Endodermal cell (in vitro differentiated cells): ENCODE measurements at regions not wholly inside any gene's neighbourhood (a gene's known extent, or its start where the extent isn't known, plus 50 kb on each side); places are given as distances from the start of the nearest gene placed in this dataset.

Experiments
- DNase-seq: peaks from one replicate; pipeline ENCODE4 v3.0.0-alpha.2; 2017
- H3K27ac ChIP-seq: 2 replicates; pipeline ENCODE4 v1.5.1; 2013; ENCODE audit warnings: mild to moderate bottlenecking, low read depth, low read length, moderate library complexity
- H3K27me3 ChIP-seq: 2 replicates; pipeline ENCODE4 v1.6.1; 2013; ENCODE audit warnings: mild to moderate bottlenecking, low read length, moderate library complexity; ENCODE audit not compliant: insufficient read depth, control insufficient read depth, poor library complexity, severe bottlenecking
- H3K36me3 ChIP-seq: 2 replicates; pipeline ENCODE4 v1.7.0; 2013; ENCODE audit warnings: mild to moderate bottlenecking, low read length, moderate library complexity; ENCODE audit not compliant: control insufficient read depth, insufficient read depth
- H3K4me1 ChIP-seq: one replicate; pipeline ENCODE4 v1.7.0; 2013; ENCODE audit warnings: low read length; ENCODE audit not compliant: control insufficient read depth, insufficient read depth
- H3K4me3 ChIP-seq: 2 replicates; pipeline ENCODE4 v1.5.1; 2013; ENCODE audit warnings: mild to moderate bottlenecking, low read length, moderate library complexity
- H3K9ac ChIP-seq: 2 replicates; pipeline ENCODE4 v1.6.1; 2013; ENCODE audit warnings: mild to moderate bottlenecking, low read length, moderate library complexity; ENCODE audit not compliant: poor library complexity, severe bottlenecking; ENCODE audit errors: extremely low read depth
- H3K9me3 ChIP-seq: 2 replicates; pipeline ENCODE4 v1.6.1; 2013; ENCODE audit warnings: mild to moderate bottlenecking, low read length, moderate library complexity; ENCODE audit not compliant: control insufficient read depth
- H3K27ac Mint-ChIP-seq: 2 replicates; pipeline ENCODE4 v1.8.0; 2020; ENCODE audit warnings: mixed read lengths
- H3K27me3 Mint-ChIP-seq: 2 replicates; pipeline ENCODE4 v1.8.0; 2021; ENCODE audit warnings: mild to moderate bottlenecking, mixed read lengths; ENCODE audit not compliant: insufficient read depth
- H3K36me3 Mint-ChIP-seq: 2 replicates; pipeline ENCODE4 v1.8.0; 2020; ENCODE audit warnings: low read depth, mixed read lengths
- H3K4me1 Mint-ChIP-seq: 2 replicates; pipeline ENCODE4 v1.8.0; 2020; ENCODE audit warnings: mixed read lengths
- H3K4me3 Mint-ChIP-seq: 2 replicates; pipeline ENCODE4 v1.8.0; 2020; ENCODE audit warnings: mild to moderate bottlenecking, moderate library complexity, mixed read lengths
- H3K9me3 Mint-ChIP-seq: 2 replicates; pipeline ENCODE4 v1.8.0; 2020; ENCODE audit warnings: mild to moderate bottlenecking, mixed read lengths
- WGBS, 2 experiments: methylation state at CpG; one replicate each; pipeline versions ENCODE4 v1.1.5 to v1.1.7; 2013; ENCODE audit warnings: missing lambda C conversion rate in 2 of 2, mixed read lengths in 1 of 2; ENCODE audit not compliant: insufficient coverage in 1 of 2, insufficient read length in 1 of 2; 5-methylcytosine and 5-hydroxymethylcytosine counted together
- TF ChIP-seq, protein P1 (sequence below): fragments of 200-600 bp; sonication (generic); conservative IDR thresholded peaks from 2 replicates; pipeline ENCODE4 v1.5.0; 2021; ENCODE audit warnings: antibody characterized with exemption, mild to moderate bottlenecking

DNA sequence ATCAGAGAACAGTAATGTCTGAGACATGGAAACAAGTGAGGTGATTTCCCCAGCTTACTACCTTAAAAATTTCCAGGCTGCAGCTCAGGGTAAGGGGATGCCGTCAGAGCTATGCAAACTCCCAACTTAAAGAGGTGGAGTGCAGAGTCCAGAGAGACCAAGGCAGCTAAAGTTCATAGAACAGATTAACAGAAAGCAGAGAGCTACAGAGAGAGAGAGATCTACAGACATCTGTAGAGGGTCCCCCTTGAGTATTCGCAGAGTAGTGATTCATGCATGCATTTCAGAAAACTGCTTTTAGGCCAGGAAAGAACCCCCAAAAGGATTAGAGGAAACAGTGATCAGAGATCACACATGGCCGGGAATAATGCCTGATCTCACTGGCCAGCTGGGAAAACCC lies 306.2 kb upstream of the PUM3 start:
- no peak overlapping the region for H3K27ac Mint-ChIP-seq
- no peaks in the 10 kb centered on the region for H3K27me3 Mint-ChIP-seq
- DNase-seq: no peak
- H3K9ac ChIP-seq: no peak overlapping the region
- peaks cover 10% of the 10 kb centered on the region for H3K4me1 ChIP-seq
- no peaks in the 10 kb centered on the region for H3K9me3 Mint-ChIP-seq
- H3K9me3 ChIP-seq: no peaks in the 10 kb centered on the region
- no peak overlapping the region for H3K27ac ChIP-seq
- H3K27me3 ChIP-seq: no peaks in the 10 kb centered on the region
- peaks cover 5% of the 10 kb centered on the region for H3K4me1 Mint-ChIP-seq
- no peak overlapping the region for H3K4me3 Mint-ChIP-seq
- 95 to 100% methylated on average over 2 to 3 of the region's 3 CpGs for WGBS, 2 experiments
- H3K4me3 ChIP-seq: no peak overlapping the region
- H3K36me3 Mint-ChIP-seq: no peaks in the 10 kb centered on the region
- TF ChIP-seq, protein P1, sequence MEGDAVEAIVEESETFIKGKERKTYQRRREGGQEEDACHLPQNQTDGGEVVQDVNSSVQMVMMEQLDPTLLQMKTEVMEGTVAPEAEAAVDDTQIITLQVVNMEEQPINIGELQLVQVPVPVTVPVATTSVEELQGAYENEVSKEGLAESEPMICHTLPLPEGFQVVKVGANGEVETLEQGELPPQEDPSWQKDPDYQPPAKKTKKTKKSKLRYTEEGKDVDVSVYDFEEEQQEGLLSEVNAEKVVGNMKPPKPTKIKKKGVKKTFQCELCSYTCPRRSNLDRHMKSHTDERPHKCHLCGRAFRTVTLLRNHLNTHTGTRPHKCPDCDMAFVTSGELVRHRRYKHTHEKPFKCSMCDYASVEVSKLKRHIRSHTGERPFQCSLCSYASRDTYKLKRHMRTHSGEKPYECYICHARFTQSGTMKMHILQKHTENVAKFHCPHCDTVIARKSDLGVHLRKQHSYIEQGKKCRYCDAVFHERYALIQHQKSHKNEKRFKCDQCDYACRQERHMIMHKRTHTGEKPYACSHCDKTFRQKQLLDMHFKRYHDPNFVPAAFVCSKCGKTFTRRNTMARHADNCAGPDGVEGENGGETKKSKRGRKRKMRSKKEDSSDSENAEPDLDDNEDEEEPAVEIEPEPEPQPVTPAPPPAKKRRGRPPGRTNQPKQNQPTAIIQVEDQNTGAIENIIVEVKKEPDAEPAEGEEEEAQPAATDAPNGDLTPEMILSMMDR: no peak
- no peaks in the 10 kb centered on the region for H3K36me3 ChIP-seq

DNA sequence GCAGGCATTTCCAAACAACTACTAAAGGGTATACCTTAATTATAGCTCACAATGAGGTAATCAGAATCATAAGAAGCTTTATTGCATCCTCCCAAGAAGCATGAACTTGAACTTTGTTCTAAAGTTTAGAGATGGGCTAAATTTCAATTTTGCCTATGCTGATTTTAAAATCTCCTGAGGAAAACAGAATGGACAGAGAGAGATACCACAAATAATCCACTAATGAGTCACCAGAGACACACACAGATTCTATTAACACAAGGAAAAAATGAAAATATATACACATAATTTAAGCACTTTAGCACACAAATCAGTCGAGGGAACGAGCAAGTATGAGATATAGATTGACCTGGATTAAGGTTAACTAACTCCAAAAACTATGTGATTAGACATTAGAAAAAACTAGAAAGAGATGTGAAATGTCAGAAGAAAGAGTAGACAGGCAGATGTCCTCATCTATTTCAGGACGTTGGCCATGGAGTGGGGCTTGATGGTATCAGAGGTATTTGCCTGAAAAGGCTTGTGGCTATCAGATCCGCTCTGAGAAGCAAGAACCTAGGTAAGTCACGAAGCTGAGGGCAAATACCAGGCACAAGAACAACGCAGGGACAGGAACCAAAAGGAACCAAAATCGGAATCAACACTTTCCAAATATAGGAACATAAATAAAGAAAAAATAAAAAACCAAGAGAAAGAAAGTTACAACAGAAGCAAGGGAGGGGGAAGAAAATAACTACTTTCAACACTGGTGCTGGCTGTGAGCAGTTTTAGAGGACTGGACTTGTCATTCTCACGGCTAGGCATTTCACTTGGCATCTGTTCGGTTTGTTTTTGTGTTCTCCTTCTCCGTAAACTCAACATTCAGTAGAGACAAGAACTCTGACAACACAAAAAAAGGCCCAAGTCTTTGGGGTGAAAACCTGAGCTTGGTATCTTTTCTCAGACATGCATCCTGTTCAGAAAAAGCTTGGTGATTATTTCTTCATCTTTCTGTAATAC lies 294.6 kb upstream of the PUM3 start:
- DNase-seq: no peak
- no peak overlapping the region for H3K9ac ChIP-seq

DNA sequence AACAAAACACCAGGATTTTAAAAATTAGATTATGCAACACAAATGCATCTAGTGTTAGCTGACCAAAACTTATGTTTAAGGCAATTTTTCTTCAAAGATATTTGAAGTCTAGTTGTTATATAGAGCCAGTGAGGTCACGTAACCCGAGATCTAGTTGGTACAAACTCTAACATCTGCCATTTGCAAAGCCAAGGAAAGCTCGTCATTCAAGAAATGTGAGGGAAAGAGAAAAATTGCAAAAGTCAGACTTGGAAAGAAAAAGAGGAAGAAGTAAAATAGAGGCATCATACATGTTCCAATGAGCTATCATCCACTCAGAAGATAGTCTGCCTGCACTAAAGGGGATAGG lies 293.4 kb upstream of the PUM3 start:
- no peak overlapping the region for H3K4me3 Mint-ChIP-seq
- DNase-seq: no peak
- H3K9me3 Mint-ChIP-seq: peaks cover 1% of the 10 kb centered on the region
- no peak overlapping the region for H3K27ac Mint-ChIP-seq
- Histone ChIP-seq H3K27ac (no peak overlapping the region), H3K9me3 (peaks cover 9% of the 10 kb centered on the region), H3K4me3 (no peak overlapping the region), H3K9ac (no peak overlapping the region), H3K4me1 (no peaks in the 10 kb centered on the region), H3K36me3 (no peaks in the 10 kb centered on the region), H3K27me3 (no peaks in the 10 kb centered on the region)
- H3K36me3 Mint-ChIP-seq: no peaks in the 10 kb centered on the region
- no peaks in the 10 kb centered on the region for H3K4me1 Mint-ChIP-seq
- H3K27me3 Mint-ChIP-seq: no peaks in the 10 kb centered on the region
- TF ChIP-seq, protein P1: no peak
- WGBS, 2 experiments: 93 to 95% methylated on average over 3 of the region's 3 CpGs

More for the DNA sequence above, 294.6 kb upstream of the PUM3 start:
- no peaks in the 10 kb centered on the region for H3K27me3 ChIP-seq
- H3K36me3 ChIP-seq: no peaks in the 10 kb centered on the region
- peaks cover 9% of the 10 kb centered on the region for H3K9me3 ChIP-seq
- WGBS, 2 experiments: 85 to 96% methylated on average over 3 to 9 of the region's 10 CpGs
- TF ChIP-seq, protein P1: no peak
- Mint-ChIP-seq H3K9me3 (peaks cover 11% of the 10 kb centered on the region), H3K36me3 (no peaks in the 10 kb centered on the region), H3K4me3 (no peak overlapping the region), H3K4me1 (no peaks in the 10 kb centered on the region), H3K27ac (no peak overlapping the region), H3K27me3 (no peaks in the 10 kb centered on the region)
- H3K4me1 ChIP-seq: no peaks in the 10 kb centered on the region
- H3K27ac ChIP-seq: no peak overlapping the region
- no peak overlapping the region for H3K4me3 ChIP-seq
